OCI-LY3 (cell line): ENCODE measurements at regions not wholly inside any gene's neighbourhood (a gene's known extent, or its start where the extent isn't known, plus 50 kb on each side); places are given as distances from the start of the nearest gene placed in this dataset.

ENCODE experiments used
- EZH2phosphoT487 ChIP-seq: fragments of 200-600 bp; shearing (Covaris generic); IDR thresholded peaks from 2 replicates; pipeline ENCODE4 v1.6.1; 2018; ENCODE audit warnings: antibody characterized with exemption, mixed run types, low read depth
- TF ChIP-seq, protein P1 (sequence below): fragments of 200-600, 300-600 bp; sonication (generic); IDR thresholded peaks from 2 replicates; pipeline ENCODE4 v1.5.1; 2014; ENCODE audit warnings: antibody characterized with exemption, low read length, low read depth

DNA sequence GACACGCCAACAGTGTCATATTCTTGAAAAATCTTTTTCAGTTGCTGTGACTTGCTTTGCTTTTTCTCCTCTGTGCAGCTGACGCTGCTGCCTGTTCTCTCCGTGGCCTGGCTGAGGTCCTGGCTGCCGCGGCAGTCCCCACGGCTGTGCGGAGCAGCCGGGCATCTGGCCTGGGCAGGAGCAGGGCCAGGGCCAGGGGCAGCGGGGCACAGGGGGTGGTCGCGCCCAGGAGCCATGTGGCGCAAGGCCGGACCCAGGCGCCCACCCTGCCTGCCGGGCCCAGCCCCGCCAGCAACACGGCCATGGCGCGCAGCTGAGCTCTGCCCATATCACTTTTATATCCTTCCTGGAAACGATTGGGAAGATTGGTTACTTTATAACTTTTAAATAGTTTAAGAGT is 109.4 kb upstream of the ACBD5 start:
- TF ChIP-seq, protein P1, sequence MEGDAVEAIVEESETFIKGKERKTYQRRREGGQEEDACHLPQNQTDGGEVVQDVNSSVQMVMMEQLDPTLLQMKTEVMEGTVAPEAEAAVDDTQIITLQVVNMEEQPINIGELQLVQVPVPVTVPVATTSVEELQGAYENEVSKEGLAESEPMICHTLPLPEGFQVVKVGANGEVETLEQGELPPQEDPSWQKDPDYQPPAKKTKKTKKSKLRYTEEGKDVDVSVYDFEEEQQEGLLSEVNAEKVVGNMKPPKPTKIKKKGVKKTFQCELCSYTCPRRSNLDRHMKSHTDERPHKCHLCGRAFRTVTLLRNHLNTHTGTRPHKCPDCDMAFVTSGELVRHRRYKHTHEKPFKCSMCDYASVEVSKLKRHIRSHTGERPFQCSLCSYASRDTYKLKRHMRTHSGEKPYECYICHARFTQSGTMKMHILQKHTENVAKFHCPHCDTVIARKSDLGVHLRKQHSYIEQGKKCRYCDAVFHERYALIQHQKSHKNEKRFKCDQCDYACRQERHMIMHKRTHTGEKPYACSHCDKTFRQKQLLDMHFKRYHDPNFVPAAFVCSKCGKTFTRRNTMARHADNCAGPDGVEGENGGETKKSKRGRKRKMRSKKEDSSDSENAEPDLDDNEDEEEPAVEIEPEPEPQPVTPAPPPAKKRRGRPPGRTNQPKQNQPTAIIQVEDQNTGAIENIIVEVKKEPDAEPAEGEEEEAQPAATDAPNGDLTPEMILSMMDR = no peak
- no peak for TF ChIP-seq EZH2phosphoT487
